Left lung (tissue), 4 donors: ENCODE measurements at regions not wholly inside any gene's neighbourhood (a gene's known extent, or its start where the extent isn't known, plus 50 kb on each side); places are given as distances from the start of the nearest gene placed in this dataset.

Experiments
- ATAC-seq: fragments of 200-7000 bp; cut with Tn5 transposase; one replicate; pipeline ENCODE4 v1.9.1; 2020; ENCODE audit warnings: moderate library complexity
- DNase-seq, 4 donors: peaks; one replicate each; pipeline ENCODE4 v3.0.0-alpha.2; 2013 to 2020
- H3K27ac ChIP-seq, 2 donors: fragments of 200-600 bp; sonication (generic) in 1 of 2; one replicate each; pipeline versions ENCODE4 v1.5.0 to v1.8.0; 2020 to 2021
- H3K27me3 ChIP-seq, 2 donors: fragments of 200-600 bp; sonication (generic) in 1 of 2; one replicate each; pipeline versions ENCODE4 v1.5.0 to v1.8.0; 2020 to 2021
- H3K36me3 ChIP-seq, 2 donors: fragments of 200-600 bp; sonication (generic) in 1 of 2; one replicate each; pipeline versions ENCODE4 v1.5.0 to v1.8.0; 2020 to 2021
- H3K4me1 ChIP-seq, 2 donors: fragments of 200-600 bp; one replicate each; pipeline ENCODE4 v1.8.0; 2021
- H3K4me3 ChIP-seq, 2 donors: fragments of 200-600 bp; sonication (generic) in 1 of 2; one replicate each; pipeline versions ENCODE4 v1.5.0 to v1.8.0; 2020 to 2021; ENCODE audit warnings: mild to moderate bottlenecking in 1 of 2
- H3K9me3 ChIP-seq, 2 donors: fragments of 200-600 bp; sonication (generic) in 1 of 2; one replicate each; pipeline versions ENCODE4 v1.5.0 to v1.8.0; 2020 to 2021
- CTCF ChIP-seq, 2 donors: fragments of 200-600 bp; sonication (generic) in 1 of 2; IDR thresholded peaks; one replicate each; pipeline versions ENCODE4 v1.5.0 to v1.8.0; 2021; ENCODE audit warnings: antibody characterized with exemption in 2 of 2
- intact Hi-C, 2 donors: fragments of 100-400 bp; cut with DNase I; formaldehyde crosslinking; loops; one replicate each; pipeline versions ENCODE4 v1.11.2 to v1.14.2; 2022
- donor health status: DM: no; HTN: yes; CAD: no.
- donor health status: DM: no; HTN: no; CAD: no.

GRCh38 chr20:21027569-21027968 lies 78.6 kb downstream of the LINC00237 start:
- peaks cover 0 to 11% of the 10 kb centered on the region in 2 donors for H3K27me3 ChIP-seq
- no peak for DNase-seq

GRCh38 chr20:21026951-21027350 lies 79.2 kb downstream of the LINC00237 start:
- DNase-seq: no peak
- ATAC-seq: no peak
- Histone ChIP-seq H3K4me1 (no peaks in the 10 kb centered on the region), H3K36me3 (no peaks in the 10 kb centered on the region), H3K27ac (no peak overlapping the region), H3K4me3 (no peak overlapping the region), H3K9me3 (no peaks in the 10 kb centered on the region), H3K27me3 (peaks cover 0 to 11% of the 10 kb centered on the region in 2 donors)
- TF ChIP-seq CTCF (IDR thresholded peaks at IDR 0.05): no peak
- intact Hi-C loops: no loop called here

More at GRCh38 chr20:21027569-21027968, 78.6 kb downstream of the LINC00237 start:
- H3K9me3 ChIP-seq: no peaks in the 10 kb centered on the region
- no peak for TF ChIP-seq CTCF (IDR thresholded peaks at IDR 0.05)
- no peaks in the 10 kb centered on the region for H3K36me3 ChIP-seq
- no peaks in the 10 kb centered on the region for H3K4me1 ChIP-seq
- no peak for ATAC-seq
- no peak overlapping the region for H3K4me3 ChIP-seq
- intact Hi-C loops: no loop called here
- no peak overlapping the region for H3K27ac ChIP-seq

DNA sequence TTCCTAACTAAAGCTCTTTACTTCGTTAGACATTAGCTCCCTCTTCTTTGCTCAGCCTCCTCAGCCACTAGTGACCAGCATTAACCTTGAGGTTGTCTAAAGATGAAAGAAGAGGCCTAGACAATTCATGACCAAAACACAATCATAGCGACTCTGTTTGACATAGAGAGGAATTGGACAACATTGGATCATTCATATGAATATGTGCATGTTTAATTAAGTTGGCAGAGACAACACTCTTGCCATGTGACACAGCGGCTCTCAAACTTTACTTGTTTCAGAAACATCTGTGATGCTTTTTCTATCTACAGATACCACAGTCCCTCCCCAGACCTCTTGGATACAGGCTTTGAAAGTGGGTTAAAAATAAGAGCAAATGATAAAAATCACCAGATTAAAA lies 81.7 kb downstream of the LINC00237 start:
- peaks cover 4 to 30% of the 10 kb centered on the region in 2 donors for H3K27me3 ChIP-seq
- no peak overlapping the region for H3K27ac ChIP-seq
- no peak overlapping the region for H3K4me3 ChIP-seq
- ATAC-seq (no peak), DNase-seq (no peak)
- no peaks in the 10 kb centered on the region for H3K4me1 ChIP-seq
- no peaks in the 10 kb centered on the region for H3K36me3 ChIP-seq
- H3K9me3 ChIP-seq: no peaks in the 10 kb centered on the region
- intact Hi-C loops: no loop called here
- no peak for TF ChIP-seq CTCF (IDR thresholded peaks at IDR 0.05)

- no peak overlapping the region for H3K4me3 ChIP-seq
- H3K27ac ChIP-seq: no peak overlapping the region
- H3K4me1 ChIP-seq: no peaks in the 10 kb centered on the region
- intact Hi-C loops: no loop called here
- ATAC-seq (no peak), DNase-seq (no peak)
- no peak for TF ChIP-seq CTCF (IDR thresholded peaks at IDR 0.05)
- no peaks in the 10 kb centered on the region for H3K9me3 ChIP-seq
- peaks cover 5 to 45% of the 10 kb centered on the region in 2 donors for H3K27me3 ChIP-seq
- no peaks in the 10 kb centered on the region for H3K36me3 ChIP-seq
These were observed 83.2 kb downstream of the LINC00237 start for GRCh38 chr20:21022925-21023324.

- intact Hi-C loops: no loop called here
- no peaks in the 10 kb centered on the region for H3K4me1 ChIP-seq
- no peak overlapping the region for H3K27ac ChIP-seq
- no peaks in the 10 kb centered on the region for H3K36me3 ChIP-seq
- ATAC-seq: no peak
- no peak for TF ChIP-seq CTCF (IDR thresholded peaks at IDR 0.05)
- DNase-seq: no peak
- peaks cover 5 to 58% of the 10 kb centered on the region in 2 donors for H3K27me3 ChIP-seq
- H3K9me3 ChIP-seq: no peaks in the 10 kb centered on the region
- no peak overlapping the region for H3K4me3 ChIP-seq
These were observed 84.7 kb downstream of the LINC00237 start for GRCh38 chr20:21021472-21021790.
